ENCODE measurements at regions not wholly inside any gene's neighbourhood (a gene's known extent, or its start where the extent isn't known, plus 50 kb on each side); places are given as distances from the start of the nearest gene placed in this dataset.

GRCh38 chr7:54946764-54947163 is 72.1 kb upstream of the EGFR start:
- TF ChIP-seq ZNF274 (IDR thresholded peaks at IDR 0.05; ENCODE audit: low read depth, low read length) (no peak), YY1 (IDR thresholded peaks at IDR 0.05; ENCODE audit: insufficient read depth, insufficient read length) (no peak)
